T-cell (primary cell): ENCODE measurements at regions not wholly inside any gene's neighbourhood (a gene's known extent, or its start where the extent isn't known, plus 50 kb on each side); places are given as distances from the start of the nearest gene placed in this dataset.

Experiments used
- ATAC-seq, 4 experiments: fragments of 200-7000 bp in 3 of 4; fragments of 150-1000 bp in 1 of 4; cut with Tn5 transposase; replicated peaks in 1 of 4; 1 replicate in 3 of 4; 2 replicates in 1 of 4; pipeline ENCODE4 v1.10.0; 2021; ENCODE audit warnings: moderate library complexity in 3 of 4, mild to moderate bottlenecking in 2 of 4, moderate number of reproducible peaks in 1 of 4
- CTCF ChIA-PET, 2 donors: fragments of 300-600 bp; sonication (Branson Sonifier 250); formaldehyde crosslinking; loops; one replicate each; lab custom pipeline; 2022; ENCODE audit warnings: antibody characterized with exemption in 2 of 2; lab: Charles Lee
- POLR2A ChIA-PET, 2 donors: fragments of 300-600 bp; sonication (Branson Sonifier 250); formaldehyde crosslinking; loops; one replicate each; lab custom pipeline; 2022; ENCODE audit warnings: antibody characterized with exemption in 2 of 2; lab: Charles Lee
- DNase-seq, 35 experiments: peaks; one replicate each; pipeline versions ENCODE4 v3.0.0 to v3.0.0-alpha.2; 2013 to 2023
- H3K27ac ChIP-seq: one replicate; pipeline ENCODE4 v1.5.1; 2013; ENCODE audit warnings: low read length
- H3K27me3 ChIP-seq, 2 experiments: replicated peaks in 1 of 2; 1 replicate in 1 of 2; 2 replicates in 1 of 2; pipeline versions ENCODE4 v1.6.1 to v1.7.0; 2013; ENCODE audit warnings: low read length in 1 of 2, mixed read lengths in 1 of 2; ENCODE audit not compliant: control insufficient read depth in 2 of 2, insufficient read depth in 2 of 2; ENCODE audit errors: extremely low read depth in 1 of 2
- H3K36me3 ChIP-seq, 2 donors: 1 replicate in 1 of 2; 2 replicates in 1 of 2; pipeline versions ENCODE4 v1.6.1 to v1.7.0; 2013; ENCODE audit warnings: low read length in 1 of 2; ENCODE audit not compliant: control insufficient read depth in 2 of 2, insufficient read depth in 1 of 2; ENCODE audit errors: extremely low read depth in 1 of 2
- H3K4me1 ChIP-seq, 2 experiments: 1 replicate in 1 of 2; 2 replicates in 1 of 2; pipeline versions ENCODE4 v1.6.1 to v1.7.0; 2013; ENCODE audit warnings: low read length in 2 of 2, mixed read lengths in 1 of 2; ENCODE audit not compliant: insufficient read depth in 2 of 2, control insufficient read depth in 1 of 2; ENCODE audit errors: extremely low read depth in 1 of 2
- H3K4me3 ChIP-seq, 2 donors: 1 replicate in 1 of 2; 2 replicates in 1 of 2; pipeline versions ENCODE4 v1.5.1 to v1.7.0; 2013; ENCODE audit warnings: mild to moderate bottlenecking in 2 of 2, low read length in 1 of 2, moderate library complexity in 1 of 2; ENCODE audit not compliant: control insufficient read depth in 1 of 2; ENCODE audit errors: extremely low read depth in 1 of 2
- H3K9me3 ChIP-seq: 2 replicates; pipeline ENCODE4 v1.7.0; 2013
- H3K27ac Mint-ChIP-seq, 2 donors: one replicate each; pipeline ENCODE4 v1.8.0; 2020 to 2021; ENCODE audit warnings: mild to moderate bottlenecking in 2 of 2, mixed read lengths in 2 of 2
- H3K27me3 Mint-ChIP-seq, 2 donors: one replicate each; pipeline ENCODE4 v1.8.0; 2021 to 2022; ENCODE audit warnings: mixed read lengths in 2 of 2
- H3K36me3 Mint-ChIP-seq: one replicate; pipeline ENCODE4 v1.8.0; 2021; ENCODE audit warnings: mixed read lengths
- H3K4me1 Mint-ChIP-seq, 3 donors: one replicate each; pipeline ENCODE4 v1.8.0; 2020 to 2022; ENCODE audit warnings: mixed read lengths in 3 of 3, mild to moderate bottlenecking in 1 of 3
- H3K4me3 Mint-ChIP-seq, 3 donors: one replicate each; pipeline ENCODE4 v1.8.0; 2020 to 2022; ENCODE audit warnings: mild to moderate bottlenecking in 3 of 3, mixed read lengths in 3 of 3, moderate library complexity in 3 of 3
- H3K9me3 Mint-ChIP-seq, 3 donors: one replicate each; pipeline ENCODE4 v1.8.0; 2020 to 2022; ENCODE audit warnings: mixed read lengths in 3 of 3
- WGBS: methylation state at CpG from one replicate; pipeline ENCODE4 v1.1.5; 2013; ENCODE audit warnings: missing lambda C conversion rate; ENCODE audit not compliant: insufficient coverage; 5-methylcytosine and 5-hydroxymethylcytosine counted together

- DNase-seq (no peak), ATAC-seq (no peak)
- peaks cover 0 to 3% (median 0%) of the 10 kb centered on the region in 3 donors for H3K9me3 Mint-ChIP-seq
- H3K9me3 ChIP-seq, result no peaks in the 10 kb centered on the region
- CTCF ChIA-PET, result no interaction called here
- no peak overlapping the region for H3K4me3 ChIP-seq
- H3K4me1 Mint-ChIP-seq, result no peaks in the 10 kb centered on the region
- no peaks in the 10 kb centered on the region for H3K4me1 ChIP-seq
- no peak overlapping the region for H3K4me3 Mint-ChIP-seq
- no peak overlapping the region for H3K27ac Mint-ChIP-seq
- no peaks in the 10 kb centered on the region for H3K27me3 Mint-ChIP-seq
- no peaks in the 10 kb centered on the region for H3K36me3 Mint-ChIP-seq
- H3K27me3 ChIP-seq, result no peaks in the 10 kb centered on the region
- no peaks in the 10 kb centered on the region for H3K36me3 ChIP-seq
- no peak overlapping the region for H3K27ac ChIP-seq
- 50% methylated on average over 1 of the region's 1 CpG for WGBS
- POLR2A ChIA-PET, result no interaction called here
Observed at GRCh38 chr3:147222291-147222690, 184.1 kb downstream of the ZIC4 start.

- Mint-ChIP-seq H3K4me3 (no peak overlapping the region), H3K4me1 (no peaks in the 10 kb centered on the region), H3K27ac (no peak overlapping the region), H3K27me3 (no peaks in the 10 kb centered on the region), H3K9me3 (peaks cover 0 to 5% (median 0%) of the 10 kb centered on the region in 3 donors), H3K36me3 (no peaks in the 10 kb centered on the region)
- H3K4me3 ChIP-seq, result no peak overlapping the region
- ChIA-PET POLR2A (interaction anchor here in 1 of 2 donors (0.5 kb wide), 1 partner anchor 435 kb away, joined by 3 read pairs; no protein-coding TSS in a partner anchor), CTCF (no interaction called here)
- H3K9me3 ChIP-seq, result no peaks in the 10 kb centered on the region
- H3K4me1 ChIP-seq, result no peaks in the 10 kb centered on the region
- ATAC-seq, result no peak
- H3K36me3 ChIP-seq, result no peaks in the 10 kb centered on the region
- H3K27ac ChIP-seq, result no peak overlapping the region
- no peaks in the 10 kb centered on the region for H3K27me3 ChIP-seq
- WGBS, result 86% methylated on average over 2 of the region's 4 CpGs
- no peak for DNase-seq
Observed at GRCh38 chr3:147218965-147219364, 187.4 kb downstream of the ZIC4 start.

GRCh38 chr3:147216143-147216673, 190.1 kb downstream of the ZIC4 start:
- POLR2A ChIA-PET, result no interaction called here
- no peaks in the 10 kb centered on the region for H3K36me3 Mint-ChIP-seq

GRCh38 chr3:147215660-147216059, 190.7 kb downstream of the ZIC4 start:
- no peaks in the 10 kb centered on the region for H3K9me3 ChIP-seq
- H3K36me3 ChIP-seq, result no peaks in the 10 kb centered on the region
- Mint-ChIP-seq H3K4me1 (no peaks in the 10 kb centered on the region), H3K36me3 (no peaks in the 10 kb centered on the region), H3K27ac (no peak overlapping the region), H3K9me3 (peaks cover 0 to 14% (median 10%) of the 10 kb centered on the region in 3 donors), H3K4me3 (no peak overlapping the region), H3K27me3 (no peaks in the 10 kb centered on the region)
- H3K4me1 ChIP-seq, result no peaks in the 10 kb centered on the region
- ChIA-PET POLR2A (no interaction called here), CTCF (no interaction called here)
- no peak for ATAC-seq
- H3K27ac ChIP-seq, result no peak overlapping the region
- no peak for DNase-seq
- no peak overlapping the region for H3K4me3 ChIP-seq
- H3K27me3 ChIP-seq, result no peaks in the 10 kb centered on the region

More at GRCh38 chr3:147216143-147216673, 190.1 kb downstream of the ZIC4 start:
- CTCF ChIA-PET, result no interaction called here
- no peak overlapping the region for H3K27ac Mint-ChIP-seq
- peaks cover 0 to 11% (median 10%) of the 10 kb centered on the region in 3 donors for H3K9me3 Mint-ChIP-seq
- Histone ChIP-seq H3K4me1 (no peaks in the 10 kb centered on the region), H3K36me3 (no peaks in the 10 kb centered on the region), H3K27me3 (no peaks in the 10 kb centered on the region), H3K9me3 (no peaks in the 10 kb centered on the region), H3K27ac (no peak overlapping the region), H3K4me3 (no peak overlapping the region)
- DNase-seq (no peak), ATAC-seq (no peak)
- no CpG with 5 or more reads among the region's 1 CpG for WGBS
- H3K27me3 Mint-ChIP-seq, result no peaks in the 10 kb centered on the region
- no peaks in the 10 kb centered on the region for H3K4me1 Mint-ChIP-seq
- H3K4me3 Mint-ChIP-seq, result no peak overlapping the region

GRCh38 chr3:147213633-147214032, 192.7 kb downstream of the ZIC4 start:
- H3K9me3 ChIP-seq, result no peaks in the 10 kb centered on the region
- H3K27ac ChIP-seq, result no peak overlapping the region
- no peak overlapping the region for H3K4me3 ChIP-seq
- DNase-seq (no peak), ATAC-seq (no peak)
- CTCF ChIA-PET, result no interaction called here
- no peaks in the 10 kb centered on the region for H3K4me1 Mint-ChIP-seq
- no peak overlapping the region for H3K27ac Mint-ChIP-seq
- H3K4me1 ChIP-seq, result no peaks in the 10 kb centered on the region
- no peaks in the 10 kb centered on the region for H3K36me3 Mint-ChIP-seq
- WGBS, result no CpG with 5 or more reads among the region's 2 CpGs
- H3K4me3 Mint-ChIP-seq, result no peak overlapping the region
- H3K27me3 Mint-ChIP-seq, result no peaks in the 10 kb centered on the region
- POLR2A ChIA-PET, result no interaction called here
- H3K9me3 Mint-ChIP-seq, result peaks cover 6 to 19% (median 12%) of the 10 kb centered on the region in 3 donors
- H3K36me3 ChIP-seq, result no peaks in the 10 kb centered on the region
- no peaks in the 10 kb centered on the region for H3K27me3 ChIP-seq

- Mint-ChIP-seq H3K27ac (no peak overlapping the region), H3K4me3 (no peak overlapping the region), H3K9me3 (peaks cover 11 to 21% (median 14%) of the 10 kb centered on the region in 3 donors), H3K36me3 (no peaks in the 10 kb centered on the region), H3K4me1 (no peaks in the 10 kb centered on the region), H3K27me3 (no peaks in the 10 kb centered on the region)
- H3K9me3 ChIP-seq, result no peaks in the 10 kb centered on the region
- no peaks in the 10 kb centered on the region for H3K36me3 ChIP-seq
- no peaks in the 10 kb centered on the region for H3K4me1 ChIP-seq
- H3K27me3 ChIP-seq, result no peaks in the 10 kb centered on the region
- ATAC-seq (no peak), DNase-seq (no peak)
- no peak overlapping the region for H3K27ac ChIP-seq
- ChIA-PET CTCF (no interaction called here), POLR2A (no interaction called here)
- H3K4me3 ChIP-seq, result no peak overlapping the region
Observed at GRCh38 chr3:147210676-147211075, 195.7 kb downstream of the ZIC4 start.

GRCh38 chr3:147201086-147201485, 205.3 kb downstream of the ZIC4 start:
- CTCF ChIA-PET, result no interaction called here
- no peaks in the 10 kb centered on the region for H3K36me3 Mint-ChIP-seq
- no peaks in the 10 kb centered on the region for H3K4me1 ChIP-seq
- ATAC-seq, result no peak
- H3K4me3 Mint-ChIP-seq, result no peak overlapping the region
- no peaks in the 10 kb centered on the region for H3K9me3 ChIP-seq
- no peak overlapping the region for H3K27ac ChIP-seq
- no peaks in the 10 kb centered on the region for H3K36me3 ChIP-seq
- H3K4me1 Mint-ChIP-seq, result no peaks in the 10 kb centered on the region
- POLR2A ChIA-PET, result no interaction called here
- no peak for DNase-seq
- no peak overlapping the region for H3K4me3 ChIP-seq
- no peak overlapping the region for H3K27ac Mint-ChIP-seq
- H3K27me3 Mint-ChIP-seq, result no peaks in the 10 kb centered on the region
- H3K9me3 Mint-ChIP-seq, result peaks cover 6 to 9% (median 9%) of the 10 kb centered on the region in 3 donors
- H3K27me3 ChIP-seq, result no peaks in the 10 kb centered on the region
- WGBS, result no CpG with 5 or more reads among the region's 5 CpGs
